H1 (cell line): ENCODE measurements at regions not wholly inside any gene's neighbourhood (a gene's known extent, or its start where the extent isn't known, plus 50 kb on each side); places are given as distances from the start of the nearest gene placed in this dataset.

Experiments
- E2F6 ChIP-seq: IDR thresholded peaks from 2 replicates; pipeline ENCODE4 v1.6.1; 2012; ENCODE audit warnings: inconsistent platforms
- POLR2AphosphoS5 ChIP-seq: IDR thresholded peaks from 2 replicates; pipeline ENCODE4 v1.6.1; 2011; ENCODE audit warnings: low read depth, low read length
- RNF2 ChIP-seq: fragments of 200-900, 300-1000 bp; sonication (generic); IDR thresholded peaks from 2 replicates; pipeline ENCODE4 v1.7.1; 2016; ENCODE audit warnings: borderline replicate concordance, low read depth, mild to moderate bottlenecking, antibody characterized with exemption, low read length; ENCODE audit not compliant: poor library complexity, severe bottlenecking; ENCODE audit errors: missing control alignments
- SP2 ChIP-seq: IDR thresholded peaks from 2 replicates; pipeline ENCODE4 v1.6.1; 2012; ENCODE audit warnings: mild to moderate bottlenecking, low read length, inconsistent platforms
- TF ChIP-seq, protein P1 (sequence below): fragments of 300-600 bp; sonication (generic); IDR thresholded peaks from 2 replicates; pipeline ENCODE4 v1.7.1; 2012; ENCODE audit warnings: low read length, moderate library complexity, mild to moderate bottlenecking, inconsistent platforms; ENCODE audit not compliant: insufficient replicate concordance

GRCh38 chr1:82919837-82920236, 1079.1 kb downstream of the TTLL7 start (continued):
- TF ChIP-seq, protein P1, sequence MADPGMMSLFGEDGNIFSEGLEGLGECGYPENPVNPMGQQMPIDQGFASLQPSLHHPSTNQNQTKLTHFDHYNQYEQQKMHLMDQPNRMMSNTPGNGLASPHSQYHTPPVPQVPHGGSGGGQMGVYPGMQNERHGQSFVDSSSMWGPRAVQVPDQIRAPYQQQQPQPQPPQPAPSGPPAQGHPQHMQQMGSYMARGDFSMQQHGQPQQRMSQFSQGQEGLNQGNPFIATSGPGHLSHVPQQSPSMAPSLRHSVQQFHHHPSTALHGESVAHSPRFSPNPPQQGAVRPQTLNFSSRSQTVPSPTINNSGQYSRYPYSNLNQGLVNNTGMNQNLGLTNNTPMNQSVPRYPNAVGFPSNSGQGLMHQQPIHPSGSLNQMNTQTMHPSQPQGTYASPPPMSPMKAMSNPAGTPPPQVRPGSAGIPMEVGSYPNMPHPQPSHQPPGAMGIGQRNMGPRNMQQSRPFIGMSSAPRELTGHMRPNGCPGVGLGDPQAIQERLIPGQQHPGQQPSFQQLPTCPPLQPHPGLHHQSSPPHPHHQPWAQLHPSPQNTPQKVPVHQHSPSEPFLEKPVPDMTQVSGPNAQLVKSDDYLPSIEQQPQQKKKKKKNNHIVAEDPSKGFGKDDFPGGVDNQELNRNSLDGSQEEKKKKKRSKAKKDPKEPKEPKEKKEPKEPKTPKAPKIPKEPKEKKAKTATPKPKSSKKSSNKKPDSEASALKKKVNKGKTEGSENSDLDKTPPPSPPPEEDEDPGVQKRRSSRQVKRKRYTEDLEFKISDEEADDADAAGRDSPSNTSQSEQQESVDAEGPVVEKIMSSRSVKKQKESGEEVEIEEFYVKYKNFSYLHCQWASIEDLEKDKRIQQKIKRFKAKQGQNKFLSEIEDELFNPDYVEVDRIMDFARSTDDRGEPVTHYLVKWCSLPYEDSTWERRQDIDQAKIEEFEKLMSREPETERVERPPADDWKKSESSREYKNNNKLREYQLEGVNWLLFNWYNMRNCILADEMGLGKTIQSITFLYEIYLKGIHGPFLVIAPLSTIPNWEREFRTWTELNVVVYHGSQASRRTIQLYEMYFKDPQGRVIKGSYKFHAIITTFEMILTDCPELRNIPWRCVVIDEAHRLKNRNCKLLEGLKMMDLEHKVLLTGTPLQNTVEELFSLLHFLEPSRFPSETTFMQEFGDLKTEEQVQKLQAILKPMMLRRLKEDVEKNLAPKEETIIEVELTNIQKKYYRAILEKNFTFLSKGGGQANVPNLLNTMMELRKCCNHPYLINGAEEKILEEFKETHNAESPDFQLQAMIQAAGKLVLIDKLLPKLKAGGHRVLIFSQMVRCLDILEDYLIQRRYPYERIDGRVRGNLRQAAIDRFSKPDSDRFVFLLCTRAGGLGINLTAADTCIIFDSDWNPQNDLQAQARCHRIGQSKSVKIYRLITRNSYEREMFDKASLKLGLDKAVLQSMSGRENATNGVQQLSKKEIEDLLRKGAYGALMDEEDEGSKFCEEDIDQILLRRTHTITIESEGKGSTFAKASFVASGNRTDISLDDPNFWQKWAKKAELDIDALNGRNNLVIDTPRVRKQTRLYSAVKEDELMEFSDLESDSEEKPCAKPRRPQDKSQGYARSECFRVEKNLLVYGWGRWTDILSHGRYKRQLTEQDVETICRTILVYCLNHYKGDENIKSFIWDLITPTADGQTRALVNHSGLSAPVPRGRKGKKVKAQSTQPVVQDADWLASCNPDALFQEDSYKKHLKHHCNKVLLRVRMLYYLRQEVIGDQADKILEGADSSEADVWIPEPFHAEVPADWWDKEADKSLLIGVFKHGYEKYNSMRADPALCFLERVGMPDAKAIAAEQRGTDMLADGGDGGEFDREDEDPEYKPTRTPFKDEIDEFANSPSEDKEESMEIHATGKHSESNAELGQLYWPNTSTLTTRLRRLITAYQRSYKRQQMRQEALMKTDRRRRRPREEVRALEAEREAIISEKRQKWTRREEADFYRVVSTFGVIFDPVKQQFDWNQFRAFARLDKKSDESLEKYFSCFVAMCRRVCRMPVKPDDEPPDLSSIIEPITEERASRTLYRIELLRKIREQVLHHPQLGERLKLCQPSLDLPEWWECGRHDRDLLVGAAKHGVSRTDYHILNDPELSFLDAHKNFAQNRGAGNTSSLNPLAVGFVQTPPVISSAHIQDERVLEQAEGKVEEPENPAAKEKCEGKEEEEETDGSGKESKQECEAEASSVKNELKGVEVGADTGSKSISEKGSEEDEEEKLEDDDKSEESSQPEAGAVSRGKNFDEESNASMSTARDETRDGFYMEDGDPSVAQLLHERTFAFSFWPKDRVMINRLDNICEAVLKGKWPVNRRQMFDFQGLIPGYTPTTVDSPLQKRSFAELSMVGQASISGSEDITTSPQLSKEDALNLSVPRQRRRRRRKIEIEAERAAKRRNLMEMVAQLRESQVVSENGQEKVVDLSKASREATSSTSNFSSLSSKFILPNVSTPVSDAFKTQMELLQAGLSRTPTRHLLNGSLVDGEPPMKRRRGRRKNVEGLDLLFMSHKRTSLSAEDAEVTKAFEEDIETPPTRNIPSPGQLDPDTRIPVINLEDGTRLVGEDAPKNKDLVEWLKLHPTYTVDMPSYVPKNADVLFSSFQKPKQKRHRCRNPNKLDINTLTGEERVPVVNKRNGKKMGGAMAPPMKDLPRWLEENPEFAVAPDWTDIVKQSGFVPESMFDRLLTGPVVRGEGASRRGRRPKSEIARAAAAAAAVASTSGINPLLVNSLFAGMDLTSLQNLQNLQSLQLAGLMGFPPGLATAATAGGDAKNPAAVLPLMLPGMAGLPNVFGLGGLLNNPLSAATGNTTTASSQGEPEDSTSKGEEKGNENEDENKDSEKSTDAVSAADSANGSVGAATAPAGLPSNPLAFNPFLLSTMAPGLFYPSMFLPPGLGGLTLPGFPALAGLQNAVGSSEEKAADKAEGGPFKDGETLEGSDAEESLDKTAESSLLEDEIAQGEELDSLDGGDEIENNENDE = no peak
- no peak for TF ChIP-seq POLR2AphosphoS5
- TF ChIP-seq E2F6 = no peak
- TF ChIP-seq RNF2 = no peak
- no peak for TF ChIP-seq SP2
- TF ChIP-seq, all 59 proteins: peak for 0
